ENCODE measurements at regions not wholly inside any gene's neighbourhood (a gene's known extent, or its start where the extent isn't known, plus 50 kb on each side); places are given as distances from the start of the nearest gene placed in this dataset.

DNA sequence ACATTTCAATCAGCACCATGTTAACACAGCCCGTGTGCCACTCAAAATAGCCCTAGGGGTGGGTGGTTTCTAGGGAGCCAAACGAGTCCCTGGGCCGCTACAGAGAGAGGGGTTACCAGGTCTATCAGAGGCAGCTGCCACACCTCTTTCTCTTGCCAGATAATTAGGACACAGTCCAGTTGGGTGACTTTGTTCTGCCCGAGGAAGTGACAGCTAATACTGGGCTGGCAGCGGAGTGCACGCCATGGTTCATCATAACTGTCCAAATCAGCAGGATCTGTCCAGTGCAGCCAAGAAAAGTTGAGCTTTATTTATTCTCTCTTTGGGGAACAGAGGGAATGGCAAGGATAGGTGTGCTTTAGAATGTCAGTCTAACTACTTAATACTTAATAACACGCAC is 583.8 kb downstream of the BRINP1 start:
- Histone ChIP-seq H3K36me3 (ENCODE audit: control insufficient read depth, insufficient read depth, low read length) (no peaks in the 10 kb centered on the region), H3K4me1 (no peaks in the 10 kb centered on the region), H3K4me3 (ENCODE audit: low read depth, low read length) (no peak overlapping the region), H3K9me3 (no peaks in the 10 kb centered on the region), H3K27me3 (replicated peaks; ENCODE audit: control insufficient read depth, insufficient read depth, low read length) (no peaks in the 10 kb centered on the region)
- DNase-seq: no peak
- peaks cover 4% of the 10 kb centered on the region for H3K27me3 Mint-ChIP-seq (ENCODE audit: insufficient read depth, unreplicated experiment)
- ChIA-PET CTCF (no interaction called here), POLR2A (no interaction called here)
- H3K9me3 Mint-ChIP-seq (ENCODE audit: unreplicated experiment): no peaks in the 10 kb centered on the region
- intact Hi-C loops (cut with micrococcal nuclease; ENCODE audit: unreplicated experiment): no loop called here
- H3K4me3 Mint-ChIP-seq (ENCODE audit: unreplicated experiment): no peak overlapping the region
- H3K4me1 Mint-ChIP-seq (ENCODE audit: low read depth, unreplicated experiment): no peaks in the 10 kb centered on the region
- no peaks in the 10 kb centered on the region for H3K36me3 Mint-ChIP-seq (ENCODE audit: insufficient read depth, unreplicated experiment)
- TF ChIP-seq, protein P1, sequence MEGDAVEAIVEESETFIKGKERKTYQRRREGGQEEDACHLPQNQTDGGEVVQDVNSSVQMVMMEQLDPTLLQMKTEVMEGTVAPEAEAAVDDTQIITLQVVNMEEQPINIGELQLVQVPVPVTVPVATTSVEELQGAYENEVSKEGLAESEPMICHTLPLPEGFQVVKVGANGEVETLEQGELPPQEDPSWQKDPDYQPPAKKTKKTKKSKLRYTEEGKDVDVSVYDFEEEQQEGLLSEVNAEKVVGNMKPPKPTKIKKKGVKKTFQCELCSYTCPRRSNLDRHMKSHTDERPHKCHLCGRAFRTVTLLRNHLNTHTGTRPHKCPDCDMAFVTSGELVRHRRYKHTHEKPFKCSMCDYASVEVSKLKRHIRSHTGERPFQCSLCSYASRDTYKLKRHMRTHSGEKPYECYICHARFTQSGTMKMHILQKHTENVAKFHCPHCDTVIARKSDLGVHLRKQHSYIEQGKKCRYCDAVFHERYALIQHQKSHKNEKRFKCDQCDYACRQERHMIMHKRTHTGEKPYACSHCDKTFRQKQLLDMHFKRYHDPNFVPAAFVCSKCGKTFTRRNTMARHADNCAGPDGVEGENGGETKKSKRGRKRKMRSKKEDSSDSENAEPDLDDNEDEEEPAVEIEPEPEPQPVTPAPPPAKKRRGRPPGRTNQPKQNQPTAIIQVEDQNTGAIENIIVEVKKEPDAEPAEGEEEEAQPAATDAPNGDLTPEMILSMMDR (IDR thresholded peaks at IDR 0.05; ENCODE audit: insufficient read depth in 1 of 2, low read depth in 1 of 2, low read length in 1 of 2, severe bottlenecking in 1 of 2, unreplicated experiment in 1 of 2): no peak
- BruUV-seq (replicated peaks): no TSS peak
- no peak overlapping the region for H3K27ac Mint-ChIP-seq (ENCODE audit: unreplicated experiment)

DNA sequence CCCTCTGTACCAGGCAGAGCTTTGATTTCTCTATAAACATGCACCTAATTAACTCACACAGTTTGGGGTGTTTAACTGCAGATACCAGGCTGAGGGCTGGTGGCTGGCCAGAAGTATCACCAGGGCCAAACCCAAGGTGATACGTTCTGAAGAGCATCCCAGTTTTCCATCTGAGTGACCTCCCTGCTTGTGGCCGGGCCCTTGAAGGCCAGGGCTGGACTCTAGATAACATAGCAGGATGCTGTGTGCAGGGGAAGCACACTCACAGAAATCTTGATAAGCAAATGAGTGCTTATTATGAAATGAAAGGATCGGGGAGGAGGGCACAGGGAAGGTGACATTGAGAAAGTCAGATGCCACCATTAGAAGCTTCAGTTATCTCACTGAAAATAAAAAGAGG is 582.4 kb downstream of the BRINP1 start:
- Mint-ChIP-seq H3K27ac (ENCODE audit: unreplicated experiment) (no peak overlapping the region), H3K36me3 (ENCODE audit: insufficient read depth, unreplicated experiment) (no peaks in the 10 kb centered on the region), H3K9me3 (ENCODE audit: unreplicated experiment) (no peaks in the 10 kb centered on the region), H3K4me3 (ENCODE audit: unreplicated experiment) (no peak overlapping the region), H3K4me1 (ENCODE audit: low read depth, unreplicated experiment) (no peaks in the 10 kb centered on the region), H3K27me3 (ENCODE audit: insufficient read depth, unreplicated experiment) (peaks cover 7% of the 10 kb centered on the region)
- intact Hi-C loops (cut with micrococcal nuclease; ENCODE audit: unreplicated experiment): no loop called here
- BruUV-seq (replicated peaks): no TSS peak
- POLR2A ChIA-PET: no interaction called here
- no peak for DNase-seq
- Histone ChIP-seq H3K27me3 (replicated peaks; ENCODE audit: control insufficient read depth, insufficient read depth, low read length) (no peaks in the 10 kb centered on the region), H3K4me1 (no peaks in the 10 kb centered on the region), H3K4me3 (ENCODE audit: low read depth, low read length) (no peak overlapping the region), H3K36me3 (ENCODE audit: control insufficient read depth, insufficient read depth, low read length) (no peaks in the 10 kb centered on the region), H3K9me3 (no peaks in the 10 kb centered on the region)
- TF ChIP-seq, protein P1 (IDR thresholded peaks at IDR 0.05; ENCODE audit: insufficient read depth in 1 of 2, low read depth in 1 of 2, low read length in 1 of 2, severe bottlenecking in 1 of 2, unreplicated experiment in 1 of 2): no peak
- CTCF ChIA-PET: no interaction called here

DNA sequence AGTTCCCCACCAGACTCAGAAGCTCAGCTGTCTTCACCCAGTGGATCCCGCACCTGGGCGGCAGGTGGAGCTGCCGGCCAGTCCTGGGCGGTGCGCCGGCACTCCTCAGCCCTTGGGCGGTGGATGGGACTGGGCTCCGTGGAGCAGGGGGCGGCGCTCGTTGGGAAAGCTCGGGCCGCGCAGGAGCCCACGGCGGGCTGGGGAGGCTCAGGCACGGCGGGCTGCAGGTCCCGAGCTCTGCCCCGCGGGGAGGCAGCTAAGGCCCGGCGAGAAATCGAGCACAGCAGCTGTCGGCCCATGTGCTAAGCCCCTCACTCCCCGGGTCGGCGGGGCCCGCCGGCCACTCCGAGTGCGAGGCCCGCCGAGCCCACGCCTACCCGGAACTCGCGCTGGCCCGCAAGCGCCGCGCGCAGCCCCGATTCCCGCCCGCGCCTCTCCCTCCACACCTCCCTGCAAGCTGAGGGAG is 560.0 kb downstream of the BRINP1 start:
- TF ChIP-seq, protein P1 (IDR thresholded peaks at IDR 0.05; ENCODE audit: insufficient read depth in 1 of 2, low read depth in 1 of 2, low read length in 1 of 2, severe bottlenecking in 1 of 2, unreplicated experiment in 1 of 2): no peak
- DNase-seq: no peak
- intact Hi-C loops (cut with micrococcal nuclease; ENCODE audit: unreplicated experiment): no loop called here
- no peaks in the 10 kb centered on the region for H3K27me3 Mint-ChIP-seq (ENCODE audit: insufficient read depth, unreplicated experiment)
- Histone ChIP-seq H3K36me3 (ENCODE audit: control insufficient read depth, insufficient read depth, low read length) (no peaks in the 10 kb centered on the region), H3K27me3 (replicated peaks; ENCODE audit: control insufficient read depth, insufficient read depth, low read length) (no peaks in the 10 kb centered on the region), H3K4me3 (ENCODE audit: low read depth, low read length) (no peak overlapping the region), H3K9me3 (no peaks in the 10 kb centered on the region), H3K4me1 (no peaks in the 10 kb centered on the region)
- no peaks in the 10 kb centered on the region for H3K4me1 Mint-ChIP-seq (ENCODE audit: low read depth, unreplicated experiment)
- H3K27ac Mint-ChIP-seq (ENCODE audit: unreplicated experiment): no peak overlapping the region
- no peak overlapping the region for H3K4me3 Mint-ChIP-seq (ENCODE audit: unreplicated experiment)
- ChIA-PET POLR2A (no interaction called here), CTCF (no interaction called here)
- peaks cover 10% of the 10 kb centered on the region for H3K9me3 Mint-ChIP-seq (ENCODE audit: unreplicated experiment)
- no peaks in the 10 kb centered on the region for H3K36me3 Mint-ChIP-seq (ENCODE audit: insufficient read depth, unreplicated experiment)
- BruUV-seq (replicated peaks): no TSS peak

Data from Caco-2 (cell line).